Neural cell (in vitro differentiated cells): ENCODE measurements at regions not wholly inside any gene's neighbourhood (a gene's known extent, or its start where the extent isn't known, plus 50 kb on each side); places are given as distances from the start of the nearest gene placed in this dataset.

Source experiments
- H2AFZ ChIP-seq: fragments of 200-600, 300-800 bp; sonication (generic), shearing (Covaris generic); 2 replicates; pipeline ENCODE4 v1.6.0; 2014; ENCODE audit warnings: low read depth, mild to moderate bottlenecking, antibody characterized with exemption, low read length, moderate library complexity
- H3F3A ChIP-seq: fragments of 200-600 bp; shearing (Covaris generic); 2 replicates; pipeline ENCODE4 v1.6.1; 2016; ENCODE audit warnings: mild to moderate bottlenecking, moderate library complexity, mixed read lengths, antibody characterized with exemption, low read length; ENCODE audit not compliant: insufficient read depth, poor library complexity, severe bottlenecking
- H3K27ac ChIP-seq: fragments of 200-600, 300-800 bp; sonication (generic), shearing (Covaris generic); 2 replicates; pipeline ENCODE4 v1.5.1; 2014; ENCODE audit warnings: mild to moderate bottlenecking, low read length, moderate library complexity
- H3K27me3 ChIP-seq: fragments of 300-800, 200-600 bp; sonication (generic), shearing (Covaris generic); 2 replicates; pipeline ENCODE4 v1.6.0; 2014; ENCODE audit warnings: mild to moderate bottlenecking, low read depth, low read length, moderate library complexity; ENCODE audit not compliant: insufficient read depth
- H3K36me3 ChIP-seq: fragments of 300-800, 200-600 bp; sonication (generic), shearing (Covaris generic); 2 replicates; pipeline ENCODE4 v1.5.1; 2014; ENCODE audit warnings: mild to moderate bottlenecking, antibody characterized with exemption, low read length, moderate library complexity; ENCODE audit not compliant: insufficient read depth
- H3K4me2 ChIP-seq: fragments of 300-800, 200-600 bp; sonication (generic), shearing (Covaris generic); 2 replicates; pipeline ENCODE4 v1.6.0; 2014; ENCODE audit warnings: mild to moderate bottlenecking, low read length
- H3K4me3 ChIP-seq: fragments of 300-800, 200-600 bp; sonication (generic), shearing (Covaris generic); 2 replicates; pipeline ENCODE4 v1.5.1; 2014; ENCODE audit warnings: mild to moderate bottlenecking, low read length, moderate library complexity
- H3K79me2 ChIP-seq: fragments of 200-600 bp; shearing (Covaris generic); replicated peaks from 2 replicates; pipeline ENCODE4 v1.6.0; 2014; ENCODE audit warnings: mild to moderate bottlenecking, low read length, moderate library complexity; ENCODE audit not compliant: insufficient read depth
- H3K9ac ChIP-seq: fragments of 300-800, 200-600 bp; sonication (generic), shearing (Covaris generic); 2 replicates; pipeline ENCODE4 v1.6.1; 2016; ENCODE audit warnings: mild to moderate bottlenecking, low read length, mixed read lengths
- H3K9me2 ChIP-seq: fragments of 200-600 bp; shearing (Covaris generic); 2 replicates; pipeline ENCODE4 v1.6.1; 2016; ENCODE audit warnings: mild to moderate bottlenecking, low read length, mixed read lengths; ENCODE audit not compliant: insufficient read depth
- H3K9me3 ChIP-seq: fragments of 200-600, 300-800 bp; sonication (generic), shearing (Covaris generic); 2 replicates; pipeline ENCODE4 v1.6.1; 2016; ENCODE audit warnings: mild to moderate bottlenecking, mixed run types, low read length, moderate library complexity, mixed read lengths
- H4K20me1 ChIP-seq: fragments of 200-600 bp; shearing (Covaris generic); 2 replicates; pipeline ENCODE4 v1.6.1; 2016; ENCODE audit warnings: mild to moderate bottlenecking, mixed run types; ENCODE audit not compliant: insufficient read depth
- CTCF ChIP-seq: fragments of 450-650 bp; IDR thresholded peaks from 2 replicates; pipeline ENCODE4 v1.5.1; 2014; ENCODE audit warnings: antibody characterized with exemption, mild to moderate bottlenecking, moderate library complexity; ENCODE audit not compliant: poor library complexity, severe bottlenecking
- EP300 ChIP-seq: fragments of 450-650 bp; conservative IDR thresholded peaks from 2 replicates; pipeline ENCODE4 v1.6.1; 2014; ENCODE audit warnings: antibody characterized with exemption, mild to moderate bottlenecking, moderate library complexity; ENCODE audit not compliant: poor library complexity, severe bottlenecking
- EZH2 ChIP-seq: fragments of 200-600, 300-800 bp; shearing (Covaris generic), sonication (generic); IDR thresholded peaks from 2 replicates; pipeline ENCODE4 v1.6.1; 2014; ENCODE audit warnings: antibody characterized with exemption, low read length, borderline replicate concordance, mild to moderate bottlenecking; ENCODE audit not compliant: insufficient read depth, poor library complexity, severe bottlenecking
- MXI1 ChIP-seq: fragments of 450-650 bp; conservative IDR thresholded peaks from 2 replicates; pipeline ENCODE4 v1.6.1; 2014; ENCODE audit warnings: antibody characterized with exemption, mild to moderate bottlenecking; ENCODE audit not compliant: poor library complexity, severe bottlenecking
- POLR2AphosphoS5 ChIP-seq: IDR thresholded peaks from 2 replicates; pipeline ENCODE4 v1.6.1; 2012
- RAD21 ChIP-seq: fragments of 450-650 bp; conservative IDR thresholded peaks from 2 replicates; pipeline ENCODE4 v1.6.1; 2014; ENCODE audit warnings: antibody characterized with exemption, mild to moderate bottlenecking, moderate library complexity
- REST ChIP-seq: IDR thresholded peaks from 2 replicates; pipeline ENCODE4 v1.6.1; 2012; ENCODE audit warnings: borderline replicate concordance
- SMC3 ChIP-seq: fragments of 450-650 bp; conservative IDR thresholded peaks from 2 replicates; pipeline ENCODE4 v1.6.1; 2014; ENCODE audit warnings: antibody characterized with exemption, mild to moderate bottlenecking, moderate library complexity; ENCODE audit not compliant: poor library complexity
- TAF1 ChIP-seq: IDR thresholded peaks from 2 replicates; pipeline ENCODE4 v1.6.1; 2012; ENCODE audit warnings: low read depth

GRCh38 chr21:19197950-19198349, 794.4 kb upstream of the TMPRSS15 start:
- no peak for TF ChIP-seq MXI1
- no peak for TF ChIP-seq SMC3
- TF ChIP-seq CTCF, result no peak
- TF ChIP-seq EP300, result no peak
- TF ChIP-seq REST, result no peak
- no peak for TF ChIP-seq TAF1
- TF ChIP-seq RAD21, result no peak
- TF ChIP-seq EZH2, result no peak
- no peak for TF ChIP-seq POLR2AphosphoS5
- no peak overlapping the region for H3K27ac ChIP-seq
- H3F3A ChIP-seq, result no peaks in the 10 kb centered on the region
- H3K9me2 ChIP-seq, result no peaks in the 10 kb centered on the region
- H3K27me3 ChIP-seq, result no peaks in the 10 kb centered on the region
- H3K4me3 ChIP-seq, result no peak overlapping the region
- no peaks in the 10 kb centered on the region for H3K9me3 ChIP-seq
- H3K36me3 ChIP-seq, result no peaks in the 10 kb centered on the region
- no peak overlapping the region for H2AFZ ChIP-seq
- H3K9ac ChIP-seq, result no peak overlapping the region
- no peaks in the 10 kb centered on the region for H3K79me2 ChIP-seq
- no peak overlapping the region for H3K4me2 ChIP-seq
- no peaks in the 10 kb centered on the region for H4K20me1 ChIP-seq

GRCh38 chr21:19198801-19199200, 795.2 kb upstream of the TMPRSS15 start:
- Histone ChIP-seq H3K27ac (no peak overlapping the region), H4K20me1 (no peaks in the 10 kb centered on the region), H3K9ac (no peak overlapping the region), H3K9me3 (no peaks in the 10 kb centered on the region), H2AFZ (no peak overlapping the region), H3K36me3 (no peaks in the 10 kb centered on the region), H3F3A (no peaks in the 10 kb centered on the region), H3K9me2 (no peaks in the 10 kb centered on the region), H3K4me2 (no peak overlapping the region), H3K4me3 (no peak overlapping the region), H3K79me2 (no peaks in the 10 kb centered on the region), H3K27me3 (no peaks in the 10 kb centered on the region)
- no peak for TF ChIP-seq SMC3
- TF ChIP-seq MXI1, result no peak
- no peak for TF ChIP-seq RAD21
- TF ChIP-seq CTCF, result no peak
- TF ChIP-seq REST, result no peak
- no peak for TF ChIP-seq EP300
